ENCODE measurements at regions not wholly inside any gene's neighbourhood (a gene's known extent, or its start where the extent isn't known, plus 50 kb on each side); places are given as distances from the start of the nearest gene placed in this dataset.
"Not testable (repeated sequence)": the region's sequence is repeated elsewhere in the genome, so short reads cannot be mapped to it uniquely, and the experiment has no call there.

DNA sequence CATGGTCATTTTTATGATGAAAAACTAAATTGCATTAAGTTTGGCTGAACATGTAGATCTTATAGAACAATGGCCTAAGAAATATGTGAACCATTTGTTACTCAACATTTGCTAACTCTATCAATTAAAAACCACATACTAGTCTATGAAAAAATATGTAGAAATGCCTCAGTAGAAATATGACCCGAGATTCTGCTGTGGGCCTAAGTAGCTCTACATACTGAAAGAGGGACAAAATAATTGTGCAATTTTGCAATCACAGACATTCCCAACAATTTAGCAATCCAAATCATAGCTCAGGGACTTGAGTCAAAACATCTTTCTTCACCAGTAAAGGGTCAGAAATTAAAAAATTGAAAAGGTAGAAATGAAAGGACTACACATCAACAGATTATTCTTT is 619.0 kb downstream of the FRK start:
- no peak for DNase-seq (ENCODE audit: low read depth in 2 of 2)

DNA sequence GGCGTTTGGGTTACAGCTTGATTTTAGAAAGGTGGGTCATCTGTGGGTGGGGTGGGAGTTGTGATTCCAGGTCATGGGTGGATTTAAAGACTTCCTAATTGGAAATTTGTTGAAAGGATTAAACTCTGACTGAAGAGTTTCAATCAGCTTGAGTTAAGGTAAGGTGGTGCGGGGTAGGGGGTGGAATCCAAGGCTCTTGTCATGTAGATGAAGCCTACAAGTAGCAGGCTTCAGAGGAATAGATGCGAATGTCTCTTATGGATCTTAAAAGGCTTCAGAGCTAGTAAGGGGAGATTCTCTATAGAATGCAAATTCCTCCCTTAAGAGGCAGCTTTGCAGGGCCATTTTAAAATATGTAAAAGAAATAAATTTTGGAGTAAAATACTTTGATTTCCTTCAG is 645.3 kb downstream of the FRK start:
- DNase-seq (ENCODE audit: low read depth in 2 of 2), result no peak

DNA sequence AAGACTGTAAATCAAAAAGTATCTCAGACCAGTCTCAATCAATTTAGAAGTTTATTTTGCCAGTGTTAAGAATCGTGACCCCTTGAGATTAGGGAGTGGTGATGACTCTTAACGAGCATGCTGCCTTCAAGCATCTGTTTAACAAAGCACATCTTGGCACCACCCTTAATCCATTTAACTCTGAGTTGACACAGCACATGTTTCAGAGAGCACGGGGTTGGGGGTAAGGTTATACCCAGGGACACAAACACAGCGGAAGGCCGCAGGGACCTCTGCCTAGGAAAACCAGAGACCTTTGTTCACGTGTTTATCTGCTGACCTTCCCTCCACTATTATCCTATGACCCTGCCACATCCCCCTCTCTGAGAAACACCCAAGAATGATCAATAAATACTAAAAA is 645.8 kb downstream of the FRK start:
- DNase-seq (ENCODE audit: low read depth in 2 of 2), result not testable (repeated sequence)

DNA sequence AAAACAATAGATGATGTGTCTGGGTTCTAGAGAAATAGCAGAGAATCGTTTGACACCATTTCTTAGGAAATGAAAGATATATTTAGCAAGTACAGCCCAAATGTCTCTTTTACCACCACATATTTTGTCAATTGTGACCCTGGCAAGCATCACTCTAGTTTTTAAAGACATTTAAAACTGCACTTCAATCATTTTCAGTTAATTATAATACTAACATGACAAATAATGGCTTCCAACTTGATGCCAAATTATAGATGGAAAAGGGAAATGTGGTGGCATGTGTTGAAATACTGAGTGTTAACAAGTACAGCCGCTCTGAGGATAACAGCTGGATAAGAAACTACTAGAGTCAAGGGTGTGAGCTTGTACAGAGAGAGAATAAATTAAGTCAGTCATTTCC is 648.9 kb downstream of the FRK start:
- DNase-seq (ENCODE audit: low read depth in 2 of 2), result no peak

DNA sequence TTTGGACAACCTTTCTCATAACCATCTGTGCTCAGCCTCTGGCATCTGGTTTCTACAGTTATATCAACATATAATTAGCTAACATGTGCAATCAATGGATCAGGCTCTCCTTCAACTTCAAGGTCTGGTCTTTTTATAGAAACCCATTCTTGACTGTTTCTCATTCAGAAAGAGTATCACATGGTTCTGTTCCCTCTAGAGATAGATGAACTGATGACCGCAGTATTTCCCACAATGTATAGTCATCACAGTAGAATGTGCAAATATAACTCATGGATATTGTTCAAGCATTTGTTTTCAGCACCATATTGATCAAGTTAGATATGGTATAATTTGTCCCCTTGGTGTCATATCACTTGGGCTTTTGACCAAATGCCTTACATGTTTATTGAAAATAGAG is 656.2 kb downstream of the FRK start:
- DNase-seq (ENCODE audit: low read depth in 2 of 2), result no peak

DNA sequence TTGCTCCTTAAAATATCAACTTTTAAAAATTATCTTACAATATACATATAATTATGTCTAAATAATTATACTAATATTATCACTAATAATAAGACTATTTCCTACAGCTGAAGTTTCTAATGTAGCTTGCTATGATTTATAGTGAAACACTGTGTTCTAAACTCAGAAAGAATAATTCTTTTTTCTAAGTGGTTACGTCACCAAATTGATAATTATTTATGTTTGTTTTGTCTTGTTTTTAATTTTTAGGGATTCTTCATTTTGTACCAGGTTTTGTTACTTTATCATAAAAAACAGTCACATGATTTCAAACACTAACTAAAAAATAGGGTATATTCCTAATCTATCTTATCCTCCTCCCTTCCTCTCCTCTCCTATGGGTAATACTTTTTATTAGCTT is 662.1 kb downstream of the FRK start:
- DNase-seq (ENCODE audit: low read depth in 2 of 2), result no peak

DNA sequence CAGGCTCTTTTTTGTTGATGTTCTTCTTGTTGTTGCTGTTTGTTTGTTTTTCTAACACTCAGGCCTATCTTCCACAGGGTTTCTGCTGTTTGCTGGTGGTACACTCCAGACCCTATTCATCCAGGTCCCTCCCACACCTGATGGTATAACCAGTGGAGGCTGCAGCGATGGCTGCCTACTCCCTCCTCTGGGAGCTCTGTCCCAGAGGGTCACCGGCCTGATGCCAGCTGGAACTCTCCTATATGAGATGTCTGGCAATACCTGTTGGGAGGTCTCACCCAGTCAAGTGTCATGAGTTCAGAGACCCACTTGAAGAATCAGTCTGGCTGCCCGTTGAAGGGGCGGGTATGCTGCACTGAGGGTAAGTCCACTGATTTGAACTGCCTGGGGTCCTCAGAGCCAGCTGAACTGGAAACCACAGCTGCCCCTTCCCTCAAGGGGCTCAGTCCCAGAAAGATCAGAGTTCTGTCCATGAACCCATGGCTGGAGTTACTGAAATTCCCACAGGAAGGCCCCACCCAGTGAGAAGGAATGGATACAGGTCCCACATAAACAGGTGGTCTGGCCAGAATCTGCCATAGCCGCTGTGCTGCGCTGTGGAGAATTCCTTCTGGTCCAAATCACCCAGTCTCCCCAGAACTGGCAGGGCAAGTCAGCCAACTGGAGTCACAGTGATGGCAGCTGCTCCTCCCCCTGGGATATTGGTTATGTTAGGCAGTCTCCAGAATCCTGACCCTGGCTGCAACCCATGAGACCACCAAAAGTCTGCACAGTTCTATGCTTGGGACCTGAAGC is 664.4 kb downstream of the FRK start:
- DNase-seq (ENCODE audit: low read depth in 2 of 2), result no peak

DNA sequence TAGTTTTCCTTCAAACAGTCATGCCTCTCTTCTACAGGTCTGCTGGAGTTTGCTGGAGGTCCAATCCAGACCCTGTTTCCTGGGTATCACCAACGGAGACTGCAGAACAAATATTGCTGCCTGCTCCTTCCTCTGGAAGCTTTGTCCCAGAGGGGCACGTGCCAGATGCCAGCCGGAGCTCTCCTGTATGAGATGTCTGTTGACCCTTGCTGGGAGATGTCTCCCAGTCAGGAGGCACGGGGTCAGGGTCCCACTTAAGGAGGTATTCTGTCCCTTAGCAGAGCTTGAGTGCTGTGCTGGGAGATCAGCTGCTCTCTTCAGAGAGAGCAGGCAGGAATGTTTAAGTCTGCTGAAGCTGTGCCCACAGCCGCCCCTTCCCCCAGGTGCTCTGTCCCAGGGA is 666.9 kb downstream of the FRK start:
- DNase-seq (ENCODE audit: low read depth in 2 of 2), result no peak

DNA sequence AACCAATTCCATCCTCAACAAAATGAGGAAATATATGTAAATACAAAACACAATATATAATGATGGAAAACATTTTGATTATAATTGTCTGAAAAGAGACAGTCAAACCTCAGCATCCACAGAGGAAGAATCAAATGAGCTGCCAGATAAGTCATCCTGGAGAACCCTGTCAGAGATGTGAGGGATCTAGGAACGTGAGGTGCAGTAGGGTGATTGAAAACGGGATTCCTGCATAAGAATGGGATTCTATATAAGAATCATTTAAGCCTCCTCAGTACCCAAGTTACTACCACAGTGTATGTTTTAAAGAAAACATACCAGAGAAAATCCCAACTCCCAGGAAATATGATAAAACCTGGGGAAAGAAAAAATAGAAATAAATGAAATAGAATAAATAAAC is 690.5 kb downstream of the FRK start:
- DNase-seq (ENCODE audit: low read depth in 2 of 2), result no peak

DNA sequence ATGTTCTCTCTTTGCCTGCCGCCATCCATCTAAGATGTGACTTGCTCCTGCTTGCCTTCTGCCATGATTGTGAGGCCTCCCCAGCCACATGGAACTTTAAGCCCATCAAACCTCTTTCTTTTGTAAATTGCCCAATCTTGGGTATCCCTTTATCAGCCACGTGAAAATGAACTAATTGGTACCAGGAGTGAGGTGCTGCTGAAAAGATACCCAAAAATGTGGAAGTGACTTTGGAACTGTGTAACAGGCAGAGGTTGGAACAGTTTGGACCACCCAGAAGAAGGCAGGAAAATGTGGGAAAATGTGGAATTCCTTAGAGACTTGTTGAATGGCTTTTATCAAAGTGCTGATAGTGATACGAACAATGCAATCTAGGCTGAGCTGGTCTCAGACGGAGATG is 694.9 kb downstream of the FRK start:
- DNase-seq (ENCODE audit: low read depth in 2 of 2), result no peak

DNA sequence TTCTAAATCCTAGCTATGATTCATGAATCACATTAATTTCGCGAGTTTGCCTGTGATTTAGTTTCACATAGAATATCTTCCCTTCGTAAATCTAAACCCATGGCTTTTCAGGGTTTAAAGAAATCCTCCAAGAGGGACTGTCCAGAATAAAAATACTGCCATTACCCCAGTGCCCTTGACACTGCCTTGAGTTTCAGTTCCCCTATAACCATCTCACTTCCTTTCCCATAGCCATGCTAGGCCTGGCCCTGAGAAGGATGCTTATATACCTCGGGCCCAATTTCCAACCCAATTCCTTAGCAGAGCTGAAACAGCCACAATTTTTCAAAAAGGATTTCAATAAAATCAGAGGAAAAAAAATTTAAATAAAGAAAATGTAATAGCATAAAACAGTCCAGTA is 697.3 kb downstream of the FRK start:
- no peak for DNase-seq (ENCODE audit: low read depth in 2 of 2)

DNA sequence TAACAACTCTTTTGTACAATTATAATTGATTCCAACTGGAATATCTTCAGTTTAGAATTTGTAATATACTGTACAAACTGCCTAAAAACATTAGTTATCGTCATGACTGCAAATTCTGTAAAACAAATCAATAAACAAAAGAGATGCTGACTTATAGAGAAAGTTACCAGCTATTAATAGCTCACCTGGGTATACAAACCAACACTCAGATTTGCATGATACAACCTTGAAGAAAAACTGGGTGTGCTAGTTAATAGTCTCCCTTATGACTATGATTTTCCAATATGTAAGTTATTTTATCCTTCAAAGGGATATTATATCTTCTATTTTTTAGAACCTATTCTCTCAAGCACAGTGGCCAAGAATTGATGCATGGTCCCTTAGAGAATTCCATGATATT is 698.5 kb downstream of the FRK start:
- DNase-seq (ENCODE audit: low read depth in 2 of 2), result no peak

DNA sequence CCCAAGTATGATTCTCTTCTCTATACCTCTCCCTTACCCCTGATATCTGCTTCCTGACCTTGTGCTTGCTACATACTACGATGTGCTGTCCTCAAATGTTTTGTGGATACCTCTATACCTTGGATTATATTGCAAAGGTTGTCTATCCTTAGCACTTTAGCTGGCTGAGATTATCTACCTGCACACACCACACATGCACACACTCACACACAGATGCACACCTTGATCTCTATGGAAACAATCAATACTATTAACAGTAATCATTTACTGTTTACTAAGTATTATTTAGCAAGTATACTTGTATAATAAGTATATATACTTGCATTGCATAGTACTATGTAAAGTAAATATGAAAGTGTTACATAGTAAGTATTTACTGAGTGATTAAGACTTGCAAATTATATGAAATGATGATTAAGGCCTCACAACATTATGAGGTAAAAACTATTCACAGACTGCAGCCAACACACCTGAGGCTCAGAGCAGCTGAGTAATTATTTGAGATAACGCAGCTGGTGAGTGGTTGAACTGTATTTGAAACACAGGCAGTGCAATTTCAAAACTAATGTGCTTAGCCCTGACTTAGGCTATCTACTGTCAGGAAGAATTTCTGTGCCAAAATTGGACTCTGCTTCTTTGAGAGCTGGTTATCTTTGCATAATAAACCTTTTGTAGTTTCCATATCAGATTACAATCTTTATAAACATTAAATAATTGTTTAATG is 699.9 kb downstream of the FRK start:
- DNase-seq (ENCODE audit: low read depth in 2 of 2), result no peak

DNA sequence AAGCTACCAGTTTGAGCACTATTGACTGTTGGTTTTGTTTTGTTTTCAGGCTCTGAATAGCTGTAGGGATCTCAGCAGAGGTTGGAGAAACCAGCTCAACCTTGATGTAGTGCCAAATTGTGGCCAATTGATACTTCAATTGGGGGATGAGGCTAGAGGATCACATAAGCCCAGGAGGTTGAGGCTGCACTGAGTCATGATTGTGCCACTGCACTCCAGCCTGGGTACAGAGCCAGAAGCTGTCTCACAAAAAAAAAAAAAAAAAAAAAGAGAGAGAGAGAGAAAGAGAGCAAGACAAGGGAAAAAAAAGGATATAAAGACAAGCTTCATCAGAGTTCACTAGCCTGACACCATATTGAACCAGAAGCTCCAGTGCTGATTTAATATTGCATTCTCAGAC is 702.1 kb downstream of the FRK start:
- no peak for DNase-seq (ENCODE audit: low read depth in 2 of 2)

DNA sequence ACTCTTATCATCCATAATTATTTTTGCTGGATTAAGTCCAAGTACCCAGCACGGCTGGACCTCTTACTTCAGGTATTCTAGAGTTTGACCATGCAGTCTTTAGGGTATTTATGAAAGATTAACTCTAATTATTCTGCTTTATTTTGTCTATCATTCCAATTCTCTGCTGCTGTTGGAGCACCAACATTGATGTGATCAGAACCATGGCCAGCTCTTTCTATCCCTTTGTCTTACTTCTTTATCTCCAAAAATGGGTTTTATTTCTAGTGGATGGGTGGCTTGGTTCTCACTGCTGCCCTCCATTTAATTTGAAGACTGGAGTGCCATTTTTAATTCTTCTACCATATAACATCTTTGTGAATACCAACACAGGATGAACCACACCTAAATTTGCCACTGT is 704.3 kb downstream of the FRK start:
- no peak for DNase-seq (ENCODE audit: low read depth in 2 of 2)

DNA sequence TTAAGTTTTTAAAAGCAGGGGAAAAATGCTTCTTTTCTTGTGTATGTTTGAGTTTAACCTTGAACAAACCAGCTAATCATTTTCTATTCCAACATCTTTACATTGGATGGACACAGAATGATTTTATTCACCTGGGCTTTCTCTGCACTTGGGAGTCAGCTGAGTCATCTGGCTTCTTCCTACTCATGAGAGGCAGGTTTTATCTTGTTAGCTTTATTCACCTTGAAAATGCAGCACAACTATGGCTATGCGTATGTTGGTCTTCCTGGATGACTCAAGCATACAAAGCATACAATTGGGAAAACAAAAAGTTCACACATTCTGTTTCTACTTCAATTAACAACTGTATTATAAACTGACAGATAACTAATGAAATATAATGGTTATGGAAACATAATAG is 737.7 kb downstream of the FRK start:
- DNase-seq (ENCODE audit: low read depth in 2 of 2), result no peak

DNA sequence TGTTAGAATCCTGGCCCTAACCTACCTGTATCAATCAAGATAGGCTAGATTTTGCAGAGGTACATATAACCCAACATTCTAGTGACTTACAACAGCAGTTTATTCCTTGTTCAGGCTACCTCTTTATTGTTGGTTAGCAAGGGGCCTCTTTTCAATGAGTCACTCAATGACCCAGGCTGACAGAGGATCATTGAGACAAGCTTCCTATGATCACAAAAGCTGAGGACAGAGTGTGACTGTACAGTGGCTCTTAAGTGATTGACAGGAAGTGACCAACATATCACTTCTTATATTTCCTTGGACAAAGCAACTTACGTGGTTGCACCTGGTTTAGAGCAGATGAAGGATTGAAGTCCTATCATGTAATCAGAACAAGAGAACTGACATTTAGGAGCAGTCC is 740.9 kb downstream of the FRK start:
- DNase-seq (ENCODE audit: low read depth in 2 of 2), result no peak

DNA sequence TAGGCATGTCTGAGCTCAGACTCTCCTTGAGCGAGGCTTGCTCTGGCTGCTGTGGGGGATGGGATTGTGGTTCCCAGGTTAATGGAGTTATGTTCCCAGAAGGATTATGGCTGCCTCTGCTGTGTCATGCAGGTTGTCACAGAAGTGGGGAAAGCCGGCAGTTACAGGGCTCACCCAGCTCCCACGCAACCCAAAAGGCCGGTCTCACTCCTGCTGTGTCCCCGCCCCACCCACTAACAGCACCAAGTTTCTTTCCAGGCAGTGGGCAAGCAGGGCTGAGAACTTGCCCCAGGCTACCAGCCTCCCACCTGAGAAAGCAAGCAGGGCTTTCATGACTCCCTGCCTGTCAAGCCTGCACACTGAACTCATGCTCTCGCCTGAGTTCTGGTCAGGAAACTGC is 750.5 kb downstream of the FRK start:
- DNase-seq (ENCODE audit: low read depth in 2 of 2), result no peak

DNA sequence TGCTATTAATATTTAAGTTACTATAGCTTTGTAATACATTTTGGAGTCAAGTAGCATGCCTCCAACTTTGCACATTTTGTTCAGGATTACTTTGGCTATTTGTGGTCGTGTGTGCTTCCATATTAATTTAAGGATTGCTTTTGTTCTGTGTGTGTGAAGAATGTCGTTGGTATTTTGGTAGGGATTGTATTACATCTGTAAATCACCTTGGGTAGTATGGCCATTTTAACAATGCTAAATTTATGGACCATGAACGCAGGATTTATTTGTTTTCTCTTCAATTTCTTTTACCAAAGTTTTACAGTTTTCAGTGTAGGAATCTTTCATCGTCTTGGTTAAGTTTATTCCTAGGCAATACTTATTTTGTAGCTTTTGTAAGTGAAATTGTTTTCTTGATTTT is 758.0 kb downstream of the FRK start:
- no peak for DNase-seq (ENCODE audit: low read depth in 2 of 2)

DNA sequence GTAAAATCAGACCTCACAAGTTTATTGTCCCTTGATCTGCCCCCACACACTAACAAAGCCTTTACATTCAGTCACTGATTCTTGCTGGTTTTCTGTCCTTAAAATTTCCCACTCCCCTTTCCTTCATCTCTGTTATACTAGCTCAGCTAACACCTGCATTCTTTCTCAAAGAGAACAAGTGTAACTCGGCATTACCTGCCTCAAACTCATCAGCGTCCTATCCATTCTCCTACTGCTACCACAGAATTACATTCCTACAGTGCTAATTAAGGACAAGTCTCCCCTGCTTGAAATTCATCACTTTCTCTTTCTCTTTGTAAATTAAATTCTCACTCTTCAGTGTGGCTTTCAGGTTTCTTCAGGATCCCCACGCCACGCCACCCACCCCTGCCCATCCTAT is 773.2 kb downstream of the FRK start:
- no peak for DNase-seq (ENCODE audit: low read depth in 2 of 2)

DNA sequence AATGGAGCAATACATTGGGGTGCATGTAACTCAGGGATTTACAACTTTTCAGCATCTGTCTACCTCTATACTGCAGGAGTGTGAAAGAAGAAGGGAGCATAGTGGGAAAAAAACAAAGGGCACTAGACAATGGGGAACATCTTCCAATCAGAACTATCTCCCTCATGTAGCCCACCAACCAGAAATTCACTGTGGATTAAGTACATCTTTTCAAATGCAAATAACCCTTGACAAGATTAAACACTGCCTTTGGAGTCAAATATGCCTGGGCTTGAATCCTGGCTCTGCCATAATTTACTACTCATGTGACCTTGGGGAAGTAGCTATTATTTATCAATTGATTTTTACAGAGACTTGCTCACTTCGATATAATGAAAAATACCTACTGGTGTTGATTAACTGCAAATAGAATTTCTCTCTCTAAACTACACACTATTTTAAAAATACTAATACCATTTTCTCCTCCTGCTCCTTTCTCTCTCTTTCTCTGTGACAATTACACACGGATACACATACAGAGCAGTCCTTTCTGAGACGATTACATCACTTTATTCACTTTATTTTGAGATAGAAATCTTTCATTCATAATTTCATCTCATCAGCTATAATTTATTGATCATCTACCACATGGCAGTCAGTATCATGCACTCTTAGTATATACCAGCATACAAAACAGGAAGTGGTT is 783.7 kb downstream of the FRK start:
- DNase-seq (ENCODE audit: low read depth in 2 of 2), result no peak

DNA sequence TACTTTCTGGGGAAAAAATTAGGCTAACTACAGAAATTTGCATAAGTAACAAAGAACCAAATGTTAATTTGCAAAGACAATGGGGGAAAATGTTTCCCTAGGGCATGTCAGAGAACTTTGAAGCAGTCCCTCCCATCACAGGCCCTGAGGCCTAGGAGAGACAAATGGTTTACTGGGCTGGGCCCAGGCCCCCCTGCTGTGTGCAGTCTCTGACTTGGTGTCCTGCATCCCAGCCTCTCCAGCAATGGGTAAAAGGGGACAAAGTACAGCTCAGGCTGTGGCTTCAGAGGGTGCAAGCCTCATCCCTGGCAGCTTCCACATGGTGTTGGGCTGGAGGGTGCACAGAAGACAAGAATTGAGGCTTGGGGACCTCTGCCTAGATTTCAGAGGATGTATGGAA is 788.4 kb downstream of the FRK start:
- no peak for DNase-seq (ENCODE audit: low read depth in 2 of 2)

DNA sequence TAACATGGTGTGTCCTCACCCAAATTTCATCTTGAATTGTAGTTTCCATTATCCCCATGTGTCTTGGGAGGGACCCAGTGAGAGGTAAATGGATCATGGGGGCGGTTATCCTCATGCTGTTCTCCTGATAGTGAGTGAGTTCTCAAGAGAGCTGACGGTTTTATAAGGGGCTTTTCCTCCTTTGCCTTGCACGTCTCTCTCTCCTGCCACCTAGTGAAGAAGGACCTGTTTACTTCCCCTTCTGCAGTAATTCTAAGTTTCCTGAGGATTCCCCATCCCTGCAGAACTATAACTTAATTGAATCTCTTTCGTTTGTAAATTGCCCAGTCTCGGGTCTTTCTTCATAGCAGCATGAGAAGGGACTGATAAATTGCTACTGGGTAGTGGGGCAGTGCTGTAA is 789.3 kb downstream of the FRK start:
- DNase-seq (ENCODE audit: low read depth in 2 of 2), result no peak
